IMR-90 (cell line): ENCODE measurements at regions not wholly inside any gene's neighbourhood (a gene's known extent, or its start where the extent isn't known, plus 50 kb on each side); places are given as distances from the start of the nearest gene placed in this dataset.

ENCODE experiments used
- ATAC-seq: fragments of 200-7000 bp; cut with Tn5 transposase; 2 replicates; pipeline ENCODE4 v1.9.1; 2020; ENCODE audit warnings: low read depth, mild to moderate bottlenecking, moderate library complexity
- BruUV-seq: library from RNA; stranded (reverse); fragments of 400-500 nt; replicated peaks from 2 replicates; lab custom pipeline; 2021; lab: Mats Ljungman, UMichigan
- CTCF ChIA-PET: fragments of 300-600 bp; formaldehyde crosslinking; extraction: SDS; loops from one replicate; lab custom pipeline; 2021; ENCODE audit warnings: antibody characterized with exemption; lab: Yijun Ruan, JAX
- POLR2A ChIA-PET: fragments of 300-600 bp; sonication (Branson Sonifier 250); formaldehyde crosslinking; loops from one replicate; lab custom pipeline; 2022; ENCODE audit warnings: antibody characterized with exemption; ENCODE audit not compliant: unreplicated experiment; lab: Charles Lee
- DNase-seq: peaks from one replicate; pipeline ENCODE4 v3.0.0; 2013
- H2AFZ ChIP-seq: replicated peaks from 2 replicates; pipeline ENCODE3; 2013; ENCODE audit warnings: low read length, mild to moderate bottlenecking; ENCODE audit not compliant: poor library complexity
- H2AK5ac ChIP-seq: 2 replicates; pipeline ENCODE4 v1.6.1; 2013; ENCODE audit warnings: low read depth, low read length, inconsistent platforms
- H2AK9ac ChIP-seq: replicated peaks from 2 replicates; pipeline ENCODE3; 2013; ENCODE audit warnings: mild to moderate bottlenecking, low read depth, low read length, moderate library complexity; ENCODE audit not compliant: poor library complexity
- H2BK120ac ChIP-seq: 2 replicates; pipeline ENCODE4 v1.6.1; 2013; ENCODE audit warnings: low read depth, low read length, inconsistent platforms
- H2BK15ac ChIP-seq: 3 replicates; pipeline ENCODE4 v1.6.1; 2013; ENCODE audit warnings: low read depth, low read length, inconsistent platforms
- H2BK20ac ChIP-seq: 2 replicates; pipeline ENCODE4 v1.6.1; 2013; ENCODE audit warnings: low read depth, mild to moderate bottlenecking, inconsistent platforms, low read length, moderate library complexity
- H2BK5ac ChIP-seq: 2 replicates; pipeline ENCODE4 v1.6.1; 2013; ENCODE audit warnings: mild to moderate bottlenecking, low read depth, low read length, inconsistent platforms; ENCODE audit not compliant: poor library complexity, severe bottlenecking
- H3K14ac ChIP-seq: replicated peaks from 2 replicates; pipeline ENCODE4 v1.6.1; 2013; ENCODE audit warnings: low read depth, low read length, inconsistent platforms
- H3K18ac ChIP-seq: 2 replicates; pipeline ENCODE4 v1.6.1; 2013; ENCODE audit warnings: low read depth, low read length, control low read depth
- H3K23ac ChIP-seq: 2 replicates; pipeline ENCODE4 v1.6.1; 2013; ENCODE audit warnings: low read depth, low read length, inconsistent platforms
- H3K27ac ChIP-seq: 2 replicates; pipeline ENCODE4 v1.5.1; 2013; ENCODE audit warnings: mild to moderate bottlenecking, control low read depth, low read length; ENCODE audit not compliant: insufficient read depth
- H3K27me3 ChIP-seq: 2 replicates; pipeline ENCODE4 v1.6.1; 2013; ENCODE audit warnings: low read length; ENCODE audit not compliant: control insufficient read depth, insufficient read depth
- H3K36me3 ChIP-seq: 2 replicates; pipeline ENCODE4 v1.6.1; 2013; ENCODE audit warnings: low read length, mixed read lengths; ENCODE audit not compliant: control insufficient read depth, insufficient read depth
- H3K4ac ChIP-seq: 2 replicates; pipeline ENCODE4 v1.6.1; 2013; ENCODE audit warnings: low read depth, low read length, inconsistent platforms
- H3K4me1 ChIP-seq: 2 replicates; pipeline ENCODE4 v1.6.1; 2013; ENCODE audit warnings: low read length, mixed read lengths; ENCODE audit not compliant: control insufficient read depth, insufficient read depth
- H3K4me2 ChIP-seq: 2 replicates; pipeline ENCODE4 v1.6.1; 2013; ENCODE audit warnings: low read depth, mild to moderate bottlenecking, control low read depth, low read length, moderate library complexity
- H3K4me3 ChIP-seq: 2 replicates; pipeline ENCODE4 v1.5.1; 2013; ENCODE audit warnings: low read depth, mild to moderate bottlenecking, control low read depth, low read length, moderate library complexity; ENCODE audit not compliant: insufficient read depth
- H3K56ac ChIP-seq: 2 replicates; pipeline ENCODE4 v1.6.1; 2013; ENCODE audit warnings: low read length, inconsistent platforms; ENCODE audit not compliant: insufficient read depth; ENCODE audit errors: extremely low read depth
- H3K79me1 ChIP-seq, 2 experiments: 2 replicates each; pipeline ENCODE4 v1.6.1; 2013; ENCODE audit warnings: low read length in 2 of 2, inconsistent platforms in 1 of 2, low read depth in 1 of 2
- H3K9ac ChIP-seq: 2 replicates; pipeline ENCODE4 v1.6.1; 2013; ENCODE audit warnings: low read depth, low read length, control low read depth
- H3K9me1 ChIP-seq: 2 replicates; pipeline ENCODE4 v1.6.1; 2013; ENCODE audit warnings: low read length, inconsistent platforms; ENCODE audit not compliant: insufficient read depth
- H3K9me3 ChIP-seq: 2 replicates; pipeline ENCODE4 v1.6.1; 2013; ENCODE audit warnings: low read length; ENCODE audit not compliant: control insufficient read depth, insufficient read depth
- H4K20me1 ChIP-seq: 2 replicates; pipeline ENCODE4 v1.6.1; 2013; ENCODE audit warnings: low read length, inconsistent platforms; ENCODE audit not compliant: insufficient read depth
- H4K5ac ChIP-seq: 2 replicates; pipeline ENCODE4 v1.6.1; 2013; ENCODE audit warnings: mild to moderate bottlenecking, low read depth, low read length, control low read depth
- H4K8ac ChIP-seq, 2 experiments: 2 replicates each; pipeline ENCODE4 v1.6.1; 2013; ENCODE audit warnings: low read depth in 2 of 2, low read length in 2 of 2, control low read depth in 1 of 2, inconsistent platforms in 1 of 2
- H4K91ac ChIP-seq: 2 replicates; pipeline ENCODE4 v1.6.1; 2013; ENCODE audit warnings: low read depth, low read length, inconsistent platforms; ENCODE audit not compliant: insufficient read depth
- BHLHE40 ChIP-seq: fragments of 150-350 bp; IDR thresholded peaks from 2 replicates; pipeline ENCODE4 v1.6.1; 2016; ENCODE audit warnings: mild to moderate bottlenecking, low read depth, low read length
- CEBPB ChIP-seq: IDR thresholded peaks from 2 replicates; pipeline ENCODE4 v1.6.1; 2012; ENCODE audit warnings: low read depth, low read length, improper control_type of control experiment
- CTCF ChIP-seq: conservative IDR thresholded peaks from 2 replicates; pipeline ENCODE4 v1.5.1; 2012; ENCODE audit warnings: mild to moderate bottlenecking, low read depth, low read length, improper control_type of control experiment
- FOS ChIP-seq: fragments of 150-350 bp; IDR thresholded peaks from 2 replicates; pipeline ENCODE4 v1.6.1; 2016; ENCODE audit warnings: low read depth, low read length
- MAFK ChIP-seq: IDR thresholded peaks from 2 replicates; pipeline ENCODE4 v1.6.1; 2012; ENCODE audit warnings: low read depth, low read length, improper control_type of control experiment
- MAZ ChIP-seq: IDR thresholded peaks from 2 replicates; pipeline ENCODE4 v1.6.1; 2012; ENCODE audit warnings: low read depth, mild to moderate bottlenecking, low read length, improper control_type of control experiment, moderate library complexity, borderline replicate concordance
- RCOR1 ChIP-seq: IDR thresholded peaks from 2 replicates; pipeline ENCODE4 v1.6.1; 2012; ENCODE audit warnings: mild to moderate bottlenecking, low read length, improper control_type of control experiment; ENCODE audit not compliant: insufficient replicate concordance
- WGBS, 2 experiments: methylation state at CpG; one replicate each; pipeline versions ENCODE4 v1.1.5 to v1.1.7; 2013; ENCODE audit warnings: missing lambda C conversion rate in 2 of 2; ENCODE audit not compliant: insufficient read length in 1 of 2; ENCODE audit errors: extremely low coverage in 2 of 2; 5-methylcytosine and 5-hydroxymethylcytosine counted together
- dilution Hi-C: fragments of 300-500 bp; cut with HindIII; formaldehyde crosslinking; loops from one replicate; pipeline ENCODE4 v1.14.3; 2018; ENCODE audit warnings: low sequenced_read_pairs; ENCODE audit not compliant: unreplicated experiment
- in situ Hi-C: fragments of 300-500 bp; cut with MboI; formaldehyde crosslinking; loops from 3 replicates; pipeline ENCODE4 v1.14.3; 2019; ENCODE audit warnings: low sequenced_read_pairs, inconsistent platforms, mixed read lengths
- intact Hi-C: fragments of 100-400 bp; cut with micrococcal nuclease; formaldehyde crosslinking; loops from 2 replicates; pipeline ENCODE4 v1.10.0; 2022

GRCh38 chr2:107430596-107431266 lies 396.0 kb upstream of the RGPD4 start:
- no peak overlapping the region for H4K91ac ChIP-seq
- ChIA-PET POLR2A (no interaction called here), CTCF (no interaction called here)
- H3K56ac ChIP-seq = no peak overlapping the region
- no peak overlapping the region for H3K27ac ChIP-seq
- dilution Hi-C loops (no loop called here), intact Hi-C loops (no loop called here), in situ Hi-C loops (no loop called here)
- H2BK20ac ChIP-seq = no peak overlapping the region
- no peak overlapping the region for H2AK5ac ChIP-seq
- no peak overlapping the region for H3K14ac ChIP-seq
- ATAC-seq (no peak), DNase-seq (no peak)
- H3K9me3 ChIP-seq = peaks cover 2% of the 10 kb centered on the region; the same call in 1 of the 2 replicates
- no TSS peak for BruUV-seq
- H3K79me1 ChIP-seq = no peaks in the 10 kb centered on the region
- H3K4me1 ChIP-seq = no peaks in the 10 kb centered on the region
- H3K4me2 ChIP-seq = no peak overlapping the region
- H3K23ac ChIP-seq = no peak overlapping the region
- H4K8ac ChIP-seq = no peak overlapping the region
- no peak overlapping the region for H4K5ac ChIP-seq
- H3K27me3 ChIP-seq = no peaks in the 10 kb centered on the region
- no peak overlapping the region for H3K9ac ChIP-seq
- no peak overlapping the region for H2BK120ac ChIP-seq
- no peak overlapping the region for H2AFZ ChIP-seq
- H3K18ac ChIP-seq = no peak overlapping the region
- no peak overlapping the region for H2BK5ac ChIP-seq
- H4K20me1 ChIP-seq = no peaks in the 10 kb centered on the region
- H3K36me3 ChIP-seq = no peaks in the 10 kb centered on the region
- no peak overlapping the region for H3K4ac ChIP-seq
- no peaks in the 10 kb centered on the region for H3K9me1 ChIP-seq
- no CpG with 5 or more reads among the region's 10 CpGs for WGBS, 2 experiments
- H3K4me3 ChIP-seq = no peak overlapping the region
- TF ChIP-seq RCOR1 = no peak
- TF ChIP-seq MAZ = no peak
- no peak for TF ChIP-seq MAFK
- TF ChIP-seq FOS = no peak
- TF ChIP-seq CTCF = no peak
- no peak for TF ChIP-seq BHLHE40
- no peak for TF ChIP-seq CEBPB
- H2AK9ac ChIP-seq = no peak overlapping the region
- H2BK15ac ChIP-seq = no peak overlapping the region
